ENCODE measurements at regions not wholly inside any gene's neighbourhood (a gene's known extent, or its start where the extent isn't known, plus 50 kb on each side); places are given as distances from the start of the nearest gene placed in this dataset.

DNA sequence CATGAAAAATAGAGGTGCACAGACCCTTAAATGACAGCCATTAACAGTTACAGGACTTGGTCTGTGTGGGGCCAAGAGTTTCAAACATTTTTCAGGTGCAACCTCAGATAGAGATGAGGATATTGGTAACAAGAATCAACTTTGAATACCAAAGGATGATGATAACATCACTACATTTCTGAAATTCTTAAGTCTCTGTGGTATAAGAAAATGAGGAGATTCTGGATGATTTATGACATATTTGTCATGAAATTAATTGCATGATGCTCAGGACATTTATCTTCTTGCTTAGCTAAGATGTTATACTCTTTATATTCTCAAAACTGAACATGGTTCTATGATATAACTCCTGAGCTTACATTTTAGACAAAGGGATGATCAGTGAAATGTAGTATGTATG is 471.8 kb upstream of the CWC22 start:
- Histone ChIP-seq H3K4me1 (replicated peaks) (no peaks in the 10 kb centered on the region), H3K4me3 (no peak overlapping the region), H3K27me3 (replicated peaks) (no peaks in the 10 kb centered on the region), H3K9me3 (replicated peaks) (no peaks in the 10 kb centered on the region), H3K27ac (no peak overlapping the region), H3K36me3 (no peaks in the 10 kb centered on the region)
- no peak for DNase-seq (ENCODE audit: low read depth in 1 of 2, low spot score in 2 of 2)

- no peak overlapping the region for H3K4me3 ChIP-seq
- H3K27ac ChIP-seq: no peak overlapping the region
- DNase-seq (ENCODE audit: low read depth in 1 of 2, low spot score in 2 of 2): no peak
- no peaks in the 10 kb centered on the region for H3K27me3 ChIP-seq (replicated peaks)
- no peaks in the 10 kb centered on the region for H3K9me3 ChIP-seq (replicated peaks)
- no peaks in the 10 kb centered on the region for H3K4me1 ChIP-seq (replicated peaks)
- no peaks in the 10 kb centered on the region for H3K36me3 ChIP-seq
Measured at GRCh38 chr2:180474716-180475115, 467.6 kb upstream of the CWC22 start.

DNA sequence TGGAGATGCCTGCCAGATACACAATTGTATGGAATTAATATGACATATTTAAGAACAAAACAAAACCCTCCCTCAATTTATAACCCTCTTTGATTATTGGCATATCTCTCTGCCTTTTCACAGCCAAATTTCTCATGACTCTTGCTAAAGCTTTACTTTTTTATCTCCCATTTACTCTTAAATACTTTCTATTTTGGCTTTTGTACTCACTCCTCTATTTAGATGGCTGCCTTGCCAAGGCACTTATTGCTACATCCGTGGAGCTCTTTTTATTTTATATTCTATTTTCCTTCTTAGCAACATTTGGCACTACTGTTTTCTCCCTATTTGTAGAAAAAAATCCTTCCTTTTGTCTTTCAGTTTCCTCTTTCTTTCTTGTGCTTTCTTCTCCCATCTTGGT is 466.4 kb upstream of the CWC22 start:
- no peaks in the 10 kb centered on the region for H3K36me3 ChIP-seq
- H3K27me3 ChIP-seq (replicated peaks): no peaks in the 10 kb centered on the region
- no peaks in the 10 kb centered on the region for H3K9me3 ChIP-seq (replicated peaks)
- H3K4me3 ChIP-seq: no peak overlapping the region
- H3K27ac ChIP-seq: no peak overlapping the region
- no peaks in the 10 kb centered on the region for H3K4me1 ChIP-seq (replicated peaks)
- no peak for DNase-seq (ENCODE audit: low read depth in 1 of 2, low spot score in 2 of 2)

DNA sequence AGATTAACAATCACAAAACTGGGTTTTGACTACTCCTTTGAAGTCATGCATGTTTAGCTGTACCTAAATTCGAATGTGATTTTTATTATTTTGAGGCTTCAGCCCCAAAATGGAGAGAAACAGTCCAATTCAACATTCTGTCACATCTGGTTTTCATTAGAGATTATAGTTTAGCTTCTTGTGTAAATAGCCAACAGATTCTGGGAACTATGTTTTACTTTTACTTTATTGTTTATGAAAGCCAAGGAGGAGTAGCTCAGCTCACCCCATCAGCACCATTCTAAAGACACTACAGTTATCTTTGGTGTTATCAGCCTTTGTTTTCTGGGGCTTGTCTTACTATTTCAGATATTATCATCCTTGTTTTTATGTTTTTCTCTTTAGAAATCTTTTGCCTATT is 465.0 kb upstream of the CWC22 start:
- peak in 1 of 2 experiments; percentile 2 for DNase-seq (ENCODE audit: low read depth in 1 of 2, low spot score in 2 of 2)
- Histone ChIP-seq H3K27ac (no peak overlapping the region), H3K4me3 (no peak overlapping the region), H3K4me1 (replicated peaks) (no peaks in the 10 kb centered on the region), H3K36me3 (no peaks in the 10 kb centered on the region), H3K27me3 (replicated peaks) (no peaks in the 10 kb centered on the region), H3K9me3 (replicated peaks) (no peaks in the 10 kb centered on the region)

DNA sequence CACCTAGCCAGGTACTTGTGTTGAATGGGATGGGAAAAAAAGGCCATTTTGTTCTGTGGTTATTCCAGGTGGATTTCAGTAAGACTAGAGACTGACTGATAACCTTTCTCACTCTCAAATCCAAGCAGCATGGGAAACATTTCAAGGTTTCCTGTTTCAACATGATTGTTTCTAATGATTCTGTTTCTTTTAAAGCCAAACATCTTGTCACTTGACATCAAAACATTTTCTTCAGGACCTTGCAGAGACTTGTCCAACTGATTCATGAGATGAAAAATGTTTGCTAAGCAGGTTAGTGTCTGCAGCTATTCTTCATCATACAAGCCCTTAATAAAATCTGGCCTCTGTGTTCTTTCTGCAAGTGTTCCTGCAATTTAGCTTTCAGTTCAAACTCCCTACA is 456.5 kb upstream of the CWC22 start:
- Histone ChIP-seq H3K9me3 (replicated peaks) (no peaks in the 10 kb centered on the region), H3K36me3 (no peaks in the 10 kb centered on the region), H3K27me3 (replicated peaks) (no peaks in the 10 kb centered on the region), H3K4me1 (replicated peaks) (no peaks in the 10 kb centered on the region), H3K27ac (no peak overlapping the region), H3K4me3 (no peak overlapping the region)
- DNase-seq (ENCODE audit: low read depth in 1 of 2, low spot score in 2 of 2): no peak

DNA sequence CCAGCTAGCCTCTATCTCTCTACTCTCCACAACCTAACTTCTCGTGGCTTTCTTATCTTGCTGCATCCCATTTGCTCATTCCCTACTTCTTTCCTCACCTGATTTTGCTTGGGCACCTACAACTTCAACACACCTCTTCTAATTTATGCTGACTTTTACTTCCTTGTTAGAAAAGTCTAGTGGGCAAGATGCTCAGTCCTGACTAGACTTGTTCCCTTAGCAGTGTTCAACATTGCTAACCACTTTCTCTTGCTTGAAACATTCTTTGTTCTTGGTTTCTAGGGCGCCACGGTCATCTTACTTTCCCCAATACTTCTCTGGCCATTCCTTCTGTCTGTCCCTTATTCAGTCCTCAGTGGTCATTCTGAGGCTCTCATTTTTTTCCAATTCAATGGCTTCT is 454.7 kb upstream of the CWC22 start:
- Histone ChIP-seq H3K4me1 (replicated peaks) (no peaks in the 10 kb centered on the region), H3K9me3 (replicated peaks) (no peaks in the 10 kb centered on the region), H3K27me3 (replicated peaks) (no peaks in the 10 kb centered on the region), H3K27ac (no peak overlapping the region), H3K4me3 (no peak overlapping the region), H3K36me3 (no peaks in the 10 kb centered on the region)
- no peak for DNase-seq (ENCODE audit: low read depth in 1 of 2, low spot score in 2 of 2)

DNA sequence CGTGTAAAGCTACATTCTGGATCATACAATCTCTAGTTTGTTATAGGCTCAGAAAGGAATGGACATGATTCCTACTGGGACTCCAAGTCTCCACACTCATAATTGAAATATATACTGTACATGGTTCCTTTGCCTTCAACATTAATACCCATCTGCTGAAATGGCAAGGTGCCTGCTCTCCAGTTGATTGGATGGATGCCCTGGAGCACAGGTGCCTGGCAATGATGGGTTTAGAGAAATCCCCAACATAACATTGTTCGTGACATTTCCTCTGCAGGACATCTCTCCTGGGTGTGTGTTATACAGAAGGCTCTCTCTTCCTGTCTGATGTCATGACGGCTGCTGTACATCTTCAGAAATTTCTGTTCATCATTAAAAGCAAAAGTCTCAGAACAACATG is 449.7 kb upstream of the CWC22 start:
- DNase-seq (ENCODE audit: low read depth in 1 of 2, low spot score in 2 of 2): no peak
- Histone ChIP-seq H3K9me3 (replicated peaks) (no peaks in the 10 kb centered on the region), H3K4me3 (no peak overlapping the region), H3K27me3 (replicated peaks) (no peaks in the 10 kb centered on the region), H3K36me3 (no peaks in the 10 kb centered on the region), H3K4me1 (replicated peaks) (no peaks in the 10 kb centered on the region), H3K27ac (no peak overlapping the region)

DNA sequence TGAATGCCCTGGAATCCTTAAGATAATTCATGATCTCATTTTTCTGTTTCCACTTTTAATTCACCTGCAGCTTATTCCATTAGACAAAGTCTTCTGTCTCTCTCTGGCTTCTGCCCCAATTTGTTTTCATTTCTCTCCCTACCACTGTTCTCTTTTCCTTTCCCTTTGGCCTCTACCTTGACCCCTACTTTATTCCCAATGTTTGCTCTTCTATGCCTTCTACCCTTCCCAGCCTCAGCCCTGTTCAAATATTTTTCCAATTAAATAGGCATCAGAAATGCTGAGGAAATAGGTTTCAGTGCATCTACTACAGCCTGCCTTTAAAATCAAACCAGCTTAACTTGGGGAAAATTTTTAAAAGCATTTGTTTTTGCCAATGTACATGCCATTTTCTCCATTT is 443.7 kb upstream of the CWC22 start:
- H3K36me3 ChIP-seq: no peaks in the 10 kb centered on the region
- no peak overlapping the region for H3K4me3 ChIP-seq
- DNase-seq (ENCODE audit: low read depth in 1 of 2, low spot score in 2 of 2): no peak
- no peak overlapping the region for H3K27ac ChIP-seq
- no peaks in the 10 kb centered on the region for H3K27me3 ChIP-seq (replicated peaks)
- H3K9me3 ChIP-seq (replicated peaks): no peaks in the 10 kb centered on the region
- H3K4me1 ChIP-seq (replicated peaks): no peaks in the 10 kb centered on the region

DNA sequence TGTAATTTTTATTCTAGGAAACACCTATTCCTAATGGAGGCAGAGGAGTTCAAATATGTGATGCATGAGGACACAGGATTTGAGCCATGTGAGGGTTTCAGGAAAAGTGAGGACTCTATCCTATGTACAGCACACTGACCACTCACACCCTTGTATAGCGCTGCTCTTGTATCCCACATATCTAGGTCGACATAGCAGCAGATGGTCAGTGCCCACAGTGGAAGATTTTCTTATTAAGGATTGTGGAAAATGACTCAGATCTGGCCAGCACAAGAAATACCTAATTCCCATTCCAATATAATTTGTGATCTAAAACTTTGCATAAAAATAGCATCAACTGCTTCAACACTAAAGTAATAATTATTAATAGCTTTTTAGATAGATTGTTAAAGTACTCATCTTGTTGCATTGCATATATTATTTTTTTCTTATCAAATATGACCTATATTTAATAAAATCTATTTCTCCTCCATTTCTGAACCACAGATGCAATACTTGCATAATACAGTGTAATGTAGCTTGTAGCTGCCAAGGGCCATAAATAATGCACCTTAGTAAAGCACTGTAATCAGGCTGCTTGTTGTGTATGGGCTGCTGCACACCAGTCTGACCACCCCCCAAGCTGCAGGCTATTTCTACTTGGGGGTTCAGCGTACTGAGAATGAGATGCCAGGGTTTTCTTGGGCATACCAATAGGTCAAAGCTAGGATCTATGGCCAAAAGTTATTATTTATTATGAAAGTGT is 442.2 kb upstream of the CWC22 start:
- Histone ChIP-seq H3K27me3 (replicated peaks) (no peaks in the 10 kb centered on the region), H3K4me3 (no peak overlapping the region), H3K4me1 (replicated peaks) (no peaks in the 10 kb centered on the region), H3K27ac (no peak overlapping the region), H3K36me3 (no peaks in the 10 kb centered on the region), H3K9me3 (replicated peaks) (no peaks in the 10 kb centered on the region)
- no peak for DNase-seq (ENCODE audit: low read depth in 1 of 2, low spot score in 2 of 2)

DNA sequence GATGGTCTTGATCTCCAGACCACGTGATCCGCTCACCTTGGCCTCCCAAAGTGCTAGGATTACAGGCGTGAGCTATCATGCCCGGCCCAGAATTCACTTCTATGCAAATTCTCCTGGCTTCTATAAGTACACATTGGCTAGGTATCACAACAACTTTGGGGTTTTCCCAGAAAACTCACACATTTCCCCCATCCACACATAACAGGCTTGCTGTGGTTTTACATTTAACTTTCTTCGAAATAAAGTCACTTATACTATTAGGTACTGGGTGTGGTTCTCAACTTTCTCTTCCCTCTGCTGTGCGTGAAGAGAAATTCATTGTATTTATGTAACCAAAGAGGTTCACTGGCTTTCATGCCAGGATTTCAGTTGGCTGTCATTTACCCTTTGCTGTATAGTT is 439.4 kb upstream of the CWC22 start:
- Histone ChIP-seq H3K4me3 (no peak overlapping the region), H3K4me1 (replicated peaks) (no peaks in the 10 kb centered on the region), H3K27ac (no peak overlapping the region), H3K27me3 (replicated peaks) (no peaks in the 10 kb centered on the region), H3K36me3 (no peaks in the 10 kb centered on the region), H3K9me3 (replicated peaks) (no peaks in the 10 kb centered on the region)
- no peak for DNase-seq (ENCODE audit: low read depth in 1 of 2, low spot score in 2 of 2)

DNA sequence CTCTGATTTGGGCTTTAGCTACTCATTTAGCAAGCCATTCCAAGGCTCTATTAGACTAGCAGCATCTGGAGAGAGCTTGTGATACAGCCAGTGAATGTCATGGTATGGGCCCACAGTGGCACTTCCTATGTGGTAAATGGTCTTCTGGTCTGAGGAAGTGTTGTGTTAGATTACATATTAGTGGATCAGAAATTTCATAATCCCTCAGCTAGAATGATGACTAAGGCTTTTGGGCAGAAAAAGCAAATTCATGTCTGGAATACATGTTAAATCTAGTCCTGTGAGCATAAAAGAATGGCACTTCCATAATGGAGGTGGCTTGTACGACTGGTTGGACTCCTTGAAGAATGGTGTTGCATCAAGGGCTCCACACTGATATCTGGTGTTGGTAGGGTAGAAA is 436.8 kb upstream of the CWC22 start:
- Histone ChIP-seq H3K36me3 (no peaks in the 10 kb centered on the region), H3K27me3 (replicated peaks) (no peaks in the 10 kb centered on the region), H3K4me1 (replicated peaks) (no peaks in the 10 kb centered on the region), H3K27ac (no peak overlapping the region), H3K9me3 (replicated peaks) (no peaks in the 10 kb centered on the region), H3K4me3 (no peak overlapping the region)
- no peak for DNase-seq (ENCODE audit: low read depth in 1 of 2, low spot score in 2 of 2)

GRCh38 chr2:180442860-180443644 is 436.0 kb upstream of the CWC22 start:
- Histone ChIP-seq H3K4me1 (replicated peaks) (no peaks in the 10 kb centered on the region), H3K27ac (no peak overlapping the region), H3K4me3 (no peak overlapping the region), H3K9me3 (replicated peaks) (no peaks in the 10 kb centered on the region), H3K36me3 (no peaks in the 10 kb centered on the region), H3K27me3 (replicated peaks) (no peaks in the 10 kb centered on the region)
- no peak for DNase-seq (ENCODE audit: low read depth in 1 of 2, low spot score in 2 of 2)

- Histone ChIP-seq H3K36me3 (no peaks in the 10 kb centered on the region), H3K9me3 (replicated peaks) (no peaks in the 10 kb centered on the region), H3K27me3 (replicated peaks) (no peaks in the 10 kb centered on the region), H3K4me3 (no peak overlapping the region), H3K4me1 (replicated peaks) (no peaks in the 10 kb centered on the region), H3K27ac (no peak overlapping the region)
- DNase-seq (ENCODE audit: low read depth in 1 of 2, low spot score in 2 of 2): no peak
Measured at GRCh38 chr2:180419212-180419611, 412.1 kb upstream of the CWC22 start.

GRCh38 chr2:180416627-180417026 is 409.5 kb upstream of the CWC22 start:
- Histone ChIP-seq H3K4me1 (replicated peaks) (no peaks in the 10 kb centered on the region), H3K27ac (no peak overlapping the region), H3K9me3 (replicated peaks) (no peaks in the 10 kb centered on the region), H3K27me3 (replicated peaks) (no peaks in the 10 kb centered on the region), H3K4me3 (no peak overlapping the region), H3K36me3 (no peaks in the 10 kb centered on the region)
- DNase-seq (ENCODE audit: low read depth in 1 of 2, low spot score in 2 of 2): no peak
